Endothelial cell of umbilical vein (primary cell): ENCODE measurements at regions not wholly inside any gene's neighbourhood (a gene's known extent, or its start where the extent isn't known, plus 50 kb on each side); places are given as distances from the start of the nearest gene placed in this dataset.

Experiments used
- MYC ChIP-seq: IDR thresholded peaks from one replicate; pipeline ENCODE4 v1.6.1; 2011; ENCODE audit warnings: mild to moderate bottlenecking, low read depth, low read length
- POLR2A ChIP-seq: IDR thresholded peaks from 2 replicates; pipeline ENCODE4 v1.6.1; 2012; ENCODE audit warnings: low read depth, mild to moderate bottlenecking, control low read depth, low read length
- TF ChIP-seq, protein P1 (sequence below), 2 donors: IDR thresholded peaks; 1 replicate in 1 of 2; 2 replicates in 1 of 2; pipeline ENCODE4 v1.5.1; 2011; ENCODE audit warnings: low read length in 2 of 2, mild to moderate bottlenecking in 2 of 2, moderate library complexity in 2 of 2, control low read depth in 1 of 2, inconsistent platforms in 1 of 2, low read depth in 1 of 2; ENCODE audit not compliant: insufficient read depth in 1 of 2; ENCODE audit errors: extremely low read depth in 1 of 2

DNA sequence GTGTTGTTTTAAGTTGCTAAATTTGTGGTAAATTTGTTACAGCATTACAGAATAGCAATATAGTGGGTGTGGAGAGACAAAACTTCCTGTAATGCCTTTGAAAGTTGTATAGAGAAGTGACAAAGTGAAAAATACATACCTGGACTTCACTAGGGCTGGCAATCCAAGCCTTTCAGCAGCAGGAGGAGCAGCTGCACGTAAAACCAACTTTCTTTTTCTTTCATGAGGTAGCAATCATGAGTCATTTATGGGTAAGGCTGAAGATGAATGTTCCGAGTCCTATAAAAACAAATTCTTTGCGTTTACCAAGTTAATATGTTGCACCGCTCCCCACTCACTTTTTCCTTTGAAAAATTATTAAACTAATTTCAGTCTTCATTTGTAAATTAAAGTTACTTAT, 1138.2 kb downstream of the TAF11L14 start:
- TF ChIP-seq MYC = no peak
- TF ChIP-seq, protein P1, sequence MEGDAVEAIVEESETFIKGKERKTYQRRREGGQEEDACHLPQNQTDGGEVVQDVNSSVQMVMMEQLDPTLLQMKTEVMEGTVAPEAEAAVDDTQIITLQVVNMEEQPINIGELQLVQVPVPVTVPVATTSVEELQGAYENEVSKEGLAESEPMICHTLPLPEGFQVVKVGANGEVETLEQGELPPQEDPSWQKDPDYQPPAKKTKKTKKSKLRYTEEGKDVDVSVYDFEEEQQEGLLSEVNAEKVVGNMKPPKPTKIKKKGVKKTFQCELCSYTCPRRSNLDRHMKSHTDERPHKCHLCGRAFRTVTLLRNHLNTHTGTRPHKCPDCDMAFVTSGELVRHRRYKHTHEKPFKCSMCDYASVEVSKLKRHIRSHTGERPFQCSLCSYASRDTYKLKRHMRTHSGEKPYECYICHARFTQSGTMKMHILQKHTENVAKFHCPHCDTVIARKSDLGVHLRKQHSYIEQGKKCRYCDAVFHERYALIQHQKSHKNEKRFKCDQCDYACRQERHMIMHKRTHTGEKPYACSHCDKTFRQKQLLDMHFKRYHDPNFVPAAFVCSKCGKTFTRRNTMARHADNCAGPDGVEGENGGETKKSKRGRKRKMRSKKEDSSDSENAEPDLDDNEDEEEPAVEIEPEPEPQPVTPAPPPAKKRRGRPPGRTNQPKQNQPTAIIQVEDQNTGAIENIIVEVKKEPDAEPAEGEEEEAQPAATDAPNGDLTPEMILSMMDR (IDR thresholded peaks at IDR 0.05; ENCODE audit: extremely low read depth in 1 of 2, insufficient read depth in 1 of 2, low read depth in 1 of 2, low read length in 2 of 2) = no peak
- no peak for TF ChIP-seq POLR2A
